D721Med (cell line): ENCODE measurements at regions not wholly inside any gene's neighbourhood (a gene's known extent, or its start where the extent isn't known, plus 50 kb on each side); places are given as distances from the start of the nearest gene placed in this dataset.

Experiments
- DNase-seq: peaks from one replicate; pipeline ENCODE4 v3.0.0; 2011; ENCODE audit warnings: low spot score; ENCODE audit not compliant: insufficient read length
- FAIRE-seq: peaks from 2 replicates; lab custom pipeline; 2011; peaks lifted over from hg19 to GRCh38; lab: Jason Lieb, UNC
- TF ChIP-seq, protein P1 (sequence below): IDR thresholded peaks from 2 replicates; pipeline ENCODE4 v1.5.1; 2012; ENCODE audit warnings: mild to moderate bottlenecking, control low read depth; ENCODE audit not compliant: insufficient read depth; ENCODE audit errors: missing control alignments

- FAIRE-seq = no peak
- TF ChIP-seq, protein P1, sequence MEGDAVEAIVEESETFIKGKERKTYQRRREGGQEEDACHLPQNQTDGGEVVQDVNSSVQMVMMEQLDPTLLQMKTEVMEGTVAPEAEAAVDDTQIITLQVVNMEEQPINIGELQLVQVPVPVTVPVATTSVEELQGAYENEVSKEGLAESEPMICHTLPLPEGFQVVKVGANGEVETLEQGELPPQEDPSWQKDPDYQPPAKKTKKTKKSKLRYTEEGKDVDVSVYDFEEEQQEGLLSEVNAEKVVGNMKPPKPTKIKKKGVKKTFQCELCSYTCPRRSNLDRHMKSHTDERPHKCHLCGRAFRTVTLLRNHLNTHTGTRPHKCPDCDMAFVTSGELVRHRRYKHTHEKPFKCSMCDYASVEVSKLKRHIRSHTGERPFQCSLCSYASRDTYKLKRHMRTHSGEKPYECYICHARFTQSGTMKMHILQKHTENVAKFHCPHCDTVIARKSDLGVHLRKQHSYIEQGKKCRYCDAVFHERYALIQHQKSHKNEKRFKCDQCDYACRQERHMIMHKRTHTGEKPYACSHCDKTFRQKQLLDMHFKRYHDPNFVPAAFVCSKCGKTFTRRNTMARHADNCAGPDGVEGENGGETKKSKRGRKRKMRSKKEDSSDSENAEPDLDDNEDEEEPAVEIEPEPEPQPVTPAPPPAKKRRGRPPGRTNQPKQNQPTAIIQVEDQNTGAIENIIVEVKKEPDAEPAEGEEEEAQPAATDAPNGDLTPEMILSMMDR = no peak
- DNase-seq = no peak
Observed at GRCh38 chrX:113594123-113594841, 753.7 kb upstream of the AMOT start.

- no peak for FAIRE-seq
- TF ChIP-seq, protein P1 = no peak
Observed at GRCh38 chrX:113586281-113586898, 745.8 kb upstream of the AMOT start.

DNA sequence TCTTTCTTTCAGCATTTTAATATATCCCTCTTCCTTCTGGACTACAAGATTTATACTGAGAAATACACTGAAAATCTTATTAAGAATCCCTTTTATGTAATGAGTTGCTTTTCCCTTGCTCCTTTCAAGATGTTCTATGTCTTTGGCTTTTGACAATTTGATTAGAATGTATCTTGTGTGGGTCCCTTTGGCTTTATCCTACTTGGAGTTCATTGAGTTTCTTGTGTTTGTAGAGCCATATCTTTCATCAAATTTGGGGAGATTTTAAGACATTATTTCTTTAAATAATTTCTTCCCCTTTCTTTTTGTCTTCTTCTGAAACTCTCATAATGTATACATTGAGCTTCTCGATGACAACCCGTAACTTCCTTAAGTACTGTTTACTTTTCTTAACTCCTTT, 739.9 kb upstream of the AMOT start:
- DNase-seq (no peak), FAIRE-seq (no peak)
- TF ChIP-seq, protein P1 = no peak

More at GRCh38 chrX:113586281-113586898, 745.8 kb upstream of the AMOT start:
- no peak for DNase-seq

DNA sequence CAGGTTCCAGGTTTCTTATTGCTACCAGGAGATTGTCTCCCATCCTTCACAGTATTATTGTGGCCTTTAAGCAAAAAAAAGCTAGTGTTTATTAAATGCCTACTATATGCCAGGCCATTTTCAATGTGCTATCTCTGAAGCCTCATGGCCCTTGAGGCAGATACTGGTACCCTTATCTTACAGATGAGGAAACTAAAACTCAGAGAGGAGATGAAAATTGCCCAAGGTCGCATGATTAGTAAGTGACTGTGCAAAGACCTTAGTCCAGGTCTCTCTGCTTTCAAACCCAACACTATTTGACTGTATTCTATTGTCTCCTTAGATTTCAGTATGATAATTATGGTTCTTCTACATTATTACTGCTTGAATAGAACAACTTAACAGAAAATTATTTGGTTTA, 717.9 kb upstream of the AMOT start:
- no peak for FAIRE-seq
- TF ChIP-seq, protein P1 = no peak
- no peak for DNase-seq

DNA sequence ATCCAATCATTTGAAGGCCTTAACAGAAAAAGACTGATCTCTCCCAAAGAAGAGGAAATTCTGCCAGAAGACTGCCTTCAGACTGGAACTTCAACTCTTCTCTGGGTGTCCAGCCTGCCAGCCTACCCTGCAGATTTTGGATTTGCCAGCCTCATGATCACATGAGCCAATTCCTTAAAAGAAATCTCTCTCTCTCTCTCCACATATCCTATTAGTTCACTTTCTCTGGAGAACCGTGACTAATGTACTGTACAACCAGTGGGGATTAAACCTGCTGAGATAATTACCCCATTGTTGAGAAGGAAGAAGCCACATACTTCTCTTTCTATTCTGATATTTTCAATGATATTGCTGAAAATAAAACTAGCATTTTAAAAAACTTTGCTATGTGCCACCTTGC, 711.3 kb upstream of the AMOT start:
- FAIRE-seq = no peak
- TF ChIP-seq, protein P1 = no peak

GRCh38 chrX:113548308-113549015, 707.8 kb upstream of the AMOT start:
- no peak for FAIRE-seq
- DNase-seq = no peak
- TF ChIP-seq, protein P1 = no peak

More for the DNA sequence above, 711.3 kb upstream of the AMOT start:
- DNase-seq = no peak
